Tibial nerve (tissue), 4 donors: ENCODE measurements at regions not wholly inside any gene's neighbourhood (a gene's known extent, or its start where the extent isn't known, plus 50 kb on each side); places are given as distances from the start of the nearest gene placed in this dataset.

Experiments
- CTCF ChIP-seq, 5 experiments: fragments of 200-600 bp in 3 of 5; fragments of 450-650 bp in 2 of 5; sonication (generic) in 3 of 5; IDR thresholded peaks; one replicate each; pipeline ENCODE4 v1.5.1; 2016 to 2019; ENCODE audit warnings: antibody characterized with exemption in 5 of 5, mild to moderate bottlenecking in 3 of 5, moderate library complexity in 2 of 5
- EP300 ChIP-seq, 2 donors: sonication (generic); formaldehyde crosslinking; IDR thresholded peaks; one replicate each; pipeline ENCODE4 v1.6.1; 2017; ENCODE audit warnings: antibody characterized with exemption in 2 of 2, mild to moderate bottlenecking in 1 of 2
- POLR2A ChIP-seq, 2 donors: fragments of 450-650 bp; IDR thresholded peaks; one replicate each; pipeline ENCODE4 v1.6.1; 2017; ENCODE audit warnings: antibody characterized with exemption in 2 of 2, mild to moderate bottlenecking in 2 of 2, moderate library complexity in 2 of 2

DNA sequence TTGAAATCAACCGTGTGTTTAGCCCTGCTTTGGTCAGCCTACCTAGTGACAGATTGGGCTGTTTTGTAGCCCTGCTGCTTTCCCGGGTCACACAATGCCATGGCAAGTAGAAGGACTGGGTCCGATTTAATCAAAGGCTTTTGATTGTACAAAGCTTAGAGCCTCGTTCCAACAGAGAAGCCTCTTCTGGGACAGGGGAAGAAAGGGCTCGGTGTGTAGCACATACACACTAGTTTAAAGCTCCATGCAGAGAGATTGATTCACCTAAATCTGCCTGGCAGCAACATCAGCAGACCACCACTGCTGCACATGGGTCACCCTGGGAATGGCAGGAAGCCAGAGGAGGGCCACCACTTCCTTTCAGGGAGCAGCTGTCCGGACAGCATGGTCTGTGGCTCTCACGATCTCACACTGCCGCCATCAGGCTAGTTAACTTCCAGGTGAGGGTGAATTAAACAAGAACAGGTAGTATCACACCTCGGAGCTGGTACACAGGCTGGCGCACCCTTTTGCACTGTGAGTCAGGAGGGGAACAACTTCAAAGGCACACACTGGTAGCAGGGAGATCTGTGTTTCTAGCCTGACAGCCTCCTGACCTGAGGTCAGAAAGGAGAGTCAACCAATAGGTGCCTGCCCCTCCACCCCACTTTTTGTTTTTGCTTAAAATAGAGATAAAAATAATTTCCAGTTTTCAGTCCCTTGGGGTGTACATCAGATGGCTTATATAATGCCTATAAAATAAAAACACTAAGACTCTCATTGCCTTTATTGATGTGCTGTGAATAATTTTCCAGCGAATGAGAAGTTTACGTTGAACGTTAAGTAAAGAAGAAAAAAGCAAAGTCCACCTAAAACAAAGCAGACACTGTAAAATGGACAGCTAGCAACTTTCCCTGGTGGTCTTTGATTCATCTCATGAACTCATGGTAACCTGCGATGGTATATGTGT, 108.5 kb downstream of the CDCA7 start:
- TF ChIP-seq POLR2A (IDR thresholded peaks at IDR 0.05) (no peak), CTCF (IDR thresholded peaks at IDR 0.05) (no peak), EP300 (IDR thresholded peaks at IDR 0.05) (no peak)
